Urothelium cell line (cell line): ENCODE measurements at regions not wholly inside any gene's neighbourhood (a gene's known extent, or its start where the extent isn't known, plus 50 kb on each side); places are given as distances from the start of the nearest gene placed in this dataset.
A peak's percentile ranks its signal among the peaks of the same experiment; 100 is the strongest.
"Not testable (repeated sequence)": the region's sequence is repeated elsewhere in the genome, so short reads cannot be mapped to it uniquely, and the experiment has no call there.

ENCODE experiments used
- DNase-seq: peaks from one replicate; pipeline ENCODE4 v3.0.0; 2011; ENCODE audit warnings: low spot score, mixed read lengths
- FAIRE-seq: peaks from 2 replicates; lab custom pipeline; 2011; peaks lifted over from hg19 to GRCh38; lab: Jason Lieb, UNC

GRCh38 chr7:94303118-94303517, 91.6 kb upstream of the COL1A2 start:
- FAIRE-seq (no peak), DNase-seq (no peak)

GRCh38 chr7:94303695-94304094, 91.0 kb upstream of the COL1A2 start:
- FAIRE-seq: no peak
- DNase-seq: peak; percentile 42

- FAIRE-seq (no peak), DNase-seq (no peak)
These were observed 89.8 kb upstream of the COL1A2 start for GRCh38 chr7:94304878-94305277.

GRCh38 chr7:94305836-94306235, 88.9 kb upstream of the COL1A2 start:
- FAIRE-seq (no peak), DNase-seq (no peak)

GRCh38 chr7:94307399-94308048, 87.2 kb upstream of the COL1A2 start:
- DNase-seq (no peak), FAIRE-seq (no peak)

GRCh38 chr7:94311515-94311914, 83.2 kb upstream of the COL1A2 start:
- FAIRE-seq (no peak), DNase-seq (no peak)

- FAIRE-seq: no peak
- DNase-seq: no peak
These were observed 80.8 kb upstream of the COL1A2 start for GRCh38 chr7:94313926-94314325.

- DNase-seq (no peak), FAIRE-seq (no peak)
These were observed 80.0 kb upstream of the COL1A2 start for GRCh38 chr7:94314413-94315410.

- not testable (repeated sequence) for DNase-seq, FAIRE-seq
These were observed 73.6 kb upstream of the COL1A2 start for GRCh38 chr7:94321138-94321537.

GRCh38 chr7:94323844-94324243, 70.9 kb upstream of the COL1A2 start:
- FAIRE-seq (no peak), DNase-seq (no peak)

GRCh38 chr7:94324380-94325121, 70.1 kb upstream of the COL1A2 start:
- no peak for DNase-seq
- no peak for FAIRE-seq

- DNase-seq (no peak), FAIRE-seq (no peak)
These were observed 69.6 kb upstream of the COL1A2 start for GRCh38 chr7:94325122-94325475.

- no peak for FAIRE-seq
These were observed 64.2 kb upstream of the COL1A2 start for GRCh38 chr7:94330269-94331020.

GRCh38 chr7:94332571-94332970, 62.1 kb upstream of the COL1A2 start:
- FAIRE-seq (no peak), DNase-seq (no peak)

More at GRCh38 chr7:94330269-94331020, 64.2 kb upstream of the COL1A2 start:
- no peak for DNase-seq

- FAIRE-seq (peak; percentile 50), DNase-seq (no peak)
These were observed 60.9 kb upstream of the COL1A2 start for GRCh38 chr7:94333810-94334209.

GRCh38 chr7:94335586-94335985, 59.1 kb upstream of the COL1A2 start:
- DNase-seq: no peak

GRCh38 chr7:94336009-94336408, 58.7 kb upstream of the COL1A2 start:
- no peak for FAIRE-seq

More at GRCh38 chr7:94335586-94335985, 59.1 kb upstream of the COL1A2 start:
- no peak for FAIRE-seq

GRCh38 chr7:94338921-94339371, 55.7 kb upstream of the COL1A2 start:
- FAIRE-seq: no peak

More at GRCh38 chr7:94336009-94336408, 58.7 kb upstream of the COL1A2 start:
- DNase-seq: no peak

GRCh38 chr7:94344826-94345225, 49.9 kb upstream of the COL1A2 start:
- DNase-seq: peak; percentile 46
- no peak for FAIRE-seq

More at GRCh38 chr7:94338921-94339371, 55.7 kb upstream of the COL1A2 start:
- no peak for DNase-seq
